K562 (cell line): ENCODE measurements at regions not wholly inside any gene's neighbourhood (a gene's known extent, or its start where the extent isn't known, plus 50 kb on each side); places are given as distances from the start of the nearest gene placed in this dataset.

Experiments used
- ATAC-seq: fragments of 200-7000 bp; cut with Tn5 transposase; 3 replicates; pipeline ENCODE4 v1.9.1; 2020; ENCODE audit warnings: moderate library complexity
- BruUV-seq: library from RNA; stranded (reverse); fragments of 400-500 nt; replicated peaks from 2 replicates; lab custom pipeline; 2021; lab: Mats Ljungman, UMichigan
- CTCF ChIA-PET: fragments of 300-600 bp; formaldehyde crosslinking; extraction: SDS; loops from one replicate; lab custom pipeline; 2021; ENCODE audit warnings: low intra/inter-chr PET ratio; lab: Yijun Ruan, JAX
- POLR2A ChIA-PET: fragments of 300-600, 350-650 bp; sonication (Branson Sonifier 250); formaldehyde crosslinking; extraction: SDS; loops from one replicate; lab custom pipeline; 2021; ENCODE audit warnings: antibody characterized with exemption, inconsistent platforms; lab: Yijun Ruan, JAX
- DNase-seq, 4 experiments: peaks; one replicate each; pipeline versions ENCODE4 v3.0.0 to v3.0.0-alpha.2; 2011 to 2018; ENCODE audit warnings: low spot score in 3 of 4, mixed read lengths in 3 of 4; ENCODE audit errors: extremely low read depth in 1 of 4
- FAIRE-seq: peaks from 2 replicates; lab custom pipeline; 2011; peaks lifted over from hg19 to GRCh38; lab: Jason Lieb, UNC
- H2AFZ ChIP-seq: 2 replicates; pipeline ENCODE4 v1.6.0; 2011; ENCODE audit warnings: low read depth, low read length, control low read depth, inconsistent platforms
- H3K27ac ChIP-seq: fragments of 200-600 bp; 3 replicates; pipeline ENCODE4 v1.8.0; 2011; ENCODE audit warnings: low read depth, mild to moderate bottlenecking, control low read depth, inconsistent platforms, low read length, moderate library complexity, mixed read lengths; ENCODE audit errors: extremely low read depth
- H3K27me3 ChIP-seq, 2 experiments: fragments of 300-600 bp in 1 of 2; 2 replicates in 1 of 2; 3 replicates in 1 of 2; pipeline versions ENCODE4 v1.6.0 to v1.8.0; 2011; ENCODE audit warnings: inconsistent platforms in 2 of 2, low read length in 2 of 2, mild to moderate bottlenecking in 1 of 2, mixed read lengths in 1 of 2, moderate library complexity in 1 of 2; ENCODE audit not compliant: control insufficient read depth in 2 of 2, insufficient read depth in 2 of 2
- H3K36me3 ChIP-seq: fragments of 300-600 bp; 3 replicates; pipeline ENCODE4 v1.8.0; 2011; ENCODE audit warnings: mild to moderate bottlenecking, low read length, inconsistent platforms; ENCODE audit not compliant: control insufficient read depth, insufficient read depth
- H3K4me1 ChIP-seq, 2 experiments: fragments of 200-600 bp in 1 of 2; replicated peaks in 1 of 2; 2 replicates in 1 of 2; 3 replicates in 1 of 2; pipeline versions ENCODE4 v1.5.1 to v1.8.0; 2011; ENCODE audit warnings: inconsistent platforms in 2 of 2, low read length in 2 of 2, mild to moderate bottlenecking in 1 of 2, mixed read lengths in 1 of 2, moderate library complexity in 1 of 2; ENCODE audit not compliant: control insufficient read depth in 2 of 2, insufficient read depth in 2 of 2
- H3K4me2 ChIP-seq: 2 replicates; pipeline ENCODE4 v1.6.1; 2011; ENCODE audit warnings: low read length, control low read depth, inconsistent platforms, mixed read lengths; ENCODE audit not compliant: insufficient read depth
- H3K4me3 ChIP-seq: fragments of 200-600 bp; sonication (generic), shearing (Covaris generic); 2 replicates; pipeline ENCODE4 v1.5.1; 2016; ENCODE audit warnings: control low read depth, inconsistent platforms
- H3K79me2 ChIP-seq: fragments of 200-600 bp; 3 replicates; pipeline ENCODE4 v1.8.0; 2011; ENCODE audit warnings: low read length, inconsistent platforms; ENCODE audit not compliant: control insufficient read depth, insufficient read depth
- H3K9ac ChIP-seq, 2 experiments: 2 replicates each; pipeline versions ENCODE4 v1.6.0 to v1.6.1; 2011; ENCODE audit warnings: low read depth in 2 of 2, low read length in 2 of 2, control low read depth in 1 of 2, inconsistent platforms in 1 of 2, mild to moderate bottlenecking in 1 of 2, mixed read lengths in 1 of 2; ENCODE audit not compliant: insufficient read depth in 1 of 2
- H3K9me1 ChIP-seq: one replicate; pipeline ENCODE4 v1.6.0; 2011; ENCODE audit warnings: inconsistent platforms, mild to moderate bottlenecking, low read length, moderate library complexity; ENCODE audit not compliant: control insufficient read depth, insufficient read depth
- H3K9me3 ChIP-seq: replicated peaks from 2 replicates; pipeline ENCODE4 v1.5.1; 2011; ENCODE audit warnings: low read depth, low read length, inconsistent platforms; ENCODE audit not compliant: control insufficient read depth, insufficient read depth
- H4K20me1 ChIP-seq: replicated peaks from 2 replicates; pipeline ENCODE4 v1.6.1; 2011; ENCODE audit warnings: low read length, inconsistent platforms, mixed read lengths; ENCODE audit not compliant: control insufficient read depth, insufficient read depth
- BCOR ChIP-seq: fragments of 450-650 bp; IDR thresholded peaks from 2 replicates; pipeline ENCODE4 v1.6.1; 2016
- CCAR2 ChIP-seq: fragments of 200-400 bp; formaldehyde crosslinking; IDR thresholded peaks from 2 replicates; pipeline ENCODE4 v1.6.1; 2017; ENCODE audit warnings: mild to moderate bottlenecking, low read depth, low read length
- CUX1 ChIP-seq: fragments of 200-800 bp; sonication (Bioruptor generic); IDR thresholded peaks from 2 replicates; pipeline ENCODE4 v1.6.1; 2016; ENCODE audit warnings: missing genetic modification characterization, missing compliant biosample characterization
- HNRNPK ChIP-seq: fragments of 200-400 bp; formaldehyde crosslinking; IDR thresholded peaks from one replicate; pipeline ENCODE4 v1.6.1; 2018; ENCODE audit warnings: mild to moderate bottlenecking, low read depth, low read length; ENCODE audit not compliant: poor library complexity, severe bottlenecking
- KDM5B ChIP-seq: fragments of 200-600 bp; sonication (generic); IDR thresholded peaks from 2 replicates; pipeline ENCODE4 v1.6.1; 2012; ENCODE audit warnings: low read depth, mild to moderate bottlenecking, moderate library complexity, low read length, control low read depth, inconsistent platforms; ENCODE audit not compliant: insufficient replicate concordance
- KHSRP ChIP-seq: fragments of 450-650 bp; IDR thresholded peaks from 2 replicates; pipeline ENCODE4 v1.6.1; 2017
- KLF16 ChIP-seq: IDR thresholded peaks from 2 replicates; pipeline ENCODE4 v1.6.1; 2016; ENCODE audit warnings: antibody characterized with exemption
- NCOA6 ChIP-seq: fragments of 450-650 bp; IDR thresholded peaks from 2 replicates; pipeline ENCODE4 v1.6.1; 2017; ENCODE audit warnings: mild to moderate bottlenecking
- RBM25 ChIP-seq: fragments of 200-400 bp; formaldehyde crosslinking; IDR thresholded peaks from 2 replicates; pipeline ENCODE4 v1.6.1; 2018; ENCODE audit warnings: low read length, low read depth, moderate library complexity; ENCODE audit not compliant: severe bottlenecking
- ZBTB33 ChIP-seq: sonication (generic); formaldehyde crosslinking; IDR thresholded peaks from 2 replicates; pipeline ENCODE4 v1.8.1; 2023; ENCODE audit warnings: mild to moderate bottlenecking, missing genetic modification reagents
- WGBS: fragments of 100-300 bp; shearing (Covaris generic); methylation state at CpG from one replicate; pipeline ENCODE4 v1.1.6; 2016; ENCODE audit warnings: low coverage, mixed read lengths; ENCODE audit not compliant: insufficient coverage; ENCODE audit errors: missing lambda C conversion rate; 5-methylcytosine and 5-hydroxymethylcytosine counted together
- in situ Hi-C: fragments of 300-500 bp; cut with MboI; formaldehyde crosslinking; loops from 4 replicates; pipeline ENCODE4 v1.15.0; 2018; ENCODE audit warnings: inconsistent platforms, mixed read lengths
- intact Hi-C: fragments of 100-400 bp; cut with micrococcal nuclease; formaldehyde crosslinking; loops from 2 replicates; pipeline ENCODE4 v1.14.2; 2022
- TF ChIP-seq, protein P1 (sequence below): fragments of 450-650 bp; formaldehyde crosslinking; IDR thresholded peaks from 2 replicates; pipeline ENCODE4 v1.4.0; 2020; ENCODE audit warnings: mild to moderate bottlenecking, moderate library complexity
- TF ChIP-seq, protein P2 (sequence below): sonication (generic); formaldehyde crosslinking; IDR thresholded peaks from 2 replicates; pipeline ENCODE4 v1.9.0; 2022; ENCODE audit warnings: mild to moderate bottlenecking, missing genetic modification reagents

GRCh38 chr4:35772291-35772690 is 472.0 kb downstream of the ARAP2 start:
- Histone ChIP-seq H3K79me2 (no peaks in the 10 kb centered on the region), H4K20me1 (no peaks in the 10 kb centered on the region), H3K4me1 (no peaks in the 10 kb centered on the region), H3K27ac (no peak overlapping the region), H3K36me3 (no peaks in the 10 kb centered on the region), H3K4me2 (no peak overlapping the region), H3K27me3 (no peaks in the 10 kb centered on the region), H3K9ac (no peak overlapping the region), H3K4me3 (no peak overlapping the region), H3K9me1 (no peaks in the 10 kb centered on the region), H3K9me3 (no peaks in the 10 kb centered on the region), H2AFZ (no peak overlapping the region)
- ChIA-PET POLR2A (no interaction called here), CTCF (no interaction called here)
- no peak for FAIRE-seq
- no peak for ATAC-seq
- no TSS peak for BruUV-seq
- in situ Hi-C loops: no loop called here
- no peak for DNase-seq
- WGBS: 4% methylated on average over 2 of the region's 2 CpGs
- intact Hi-C loops: no loop called here
- TF ChIP-seq CCAR2: no peak
- no peak for TF ChIP-seq ZBTB33 (CRISPR knock-in tag)
- no peak for TF ChIP-seq CUX1
- TF ChIP-seq HNRNPK: no peak
- no peak for TF ChIP-seq RBM25
- TF ChIP-seq NCOA6: no peak
- TF ChIP-seq KLF16: no peak
- TF ChIP-seq BCOR: no peak
- no peak for TF ChIP-seq KHSRP
- TF ChIP-seq KDM5B: no peak
- TF ChIP-seq, protein P1, sequence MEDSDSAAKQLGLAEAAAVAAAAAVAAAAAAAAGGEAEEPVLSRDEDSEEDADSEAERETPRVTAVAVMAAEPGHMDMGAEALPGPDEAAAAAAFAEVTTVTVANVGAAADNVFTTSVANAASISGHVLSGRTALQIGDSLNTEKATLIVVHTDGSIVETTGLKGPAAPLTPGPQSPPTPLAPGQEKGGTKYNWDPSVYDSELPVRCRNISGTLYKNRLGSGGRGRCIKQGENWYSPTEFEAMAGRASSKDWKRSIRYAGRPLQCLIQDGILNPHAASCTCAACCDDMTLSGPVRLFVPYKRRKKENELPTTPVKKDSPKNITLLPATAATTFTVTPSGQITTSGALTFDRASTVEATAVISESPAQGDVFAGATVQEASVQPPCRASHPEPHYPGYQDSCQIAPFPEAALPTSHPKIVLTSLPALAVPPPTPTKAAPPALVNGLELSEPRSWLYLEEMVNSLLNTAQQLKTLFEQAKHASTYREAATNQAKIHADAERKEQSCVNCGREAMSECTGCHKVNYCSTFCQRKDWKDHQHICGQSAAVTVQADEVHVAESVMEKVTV (CRISPR knock-in tag): no peak
- TF ChIP-seq, protein P2, sequence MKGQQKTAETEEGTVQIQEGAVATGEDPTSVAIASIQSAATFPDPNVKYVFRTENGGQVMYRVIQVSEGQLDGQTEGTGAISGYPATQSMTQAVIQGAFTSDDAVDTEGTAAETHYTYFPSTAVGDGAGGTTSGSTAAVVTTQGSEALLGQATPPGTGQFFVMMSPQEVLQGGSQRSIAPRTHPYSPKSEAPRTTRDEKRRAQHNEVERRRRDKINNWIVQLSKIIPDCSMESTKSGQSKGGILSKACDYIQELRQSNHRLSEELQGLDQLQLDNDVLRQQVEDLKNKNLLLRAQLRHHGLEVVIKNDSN (CRISPR knock-in tag): no peak
